Esophagus muscularis mucosa (tissue), 4 donors: ENCODE measurements at regions not wholly inside any gene's neighbourhood (a gene's known extent, or its start where the extent isn't known, plus 50 kb on each side); places are given as distances from the start of the nearest gene placed in this dataset.

ENCODE experiments used
- DNase-seq: peaks from one replicate; pipeline ENCODE4 v3.0.0-alpha.2; 2017; ENCODE audit errors: extremely low spot score
- H3K27ac ChIP-seq, 4 donors: fragments of 200-600 bp; sonication (generic); replicated peaks in 1 of 4; 1 replicate in 3 of 4; 2 replicates in 1 of 4; pipeline ENCODE4 v1.5.1; 2016 to 2019; ENCODE audit warnings: mild to moderate bottlenecking in 1 of 4
- H3K27me3 ChIP-seq, 4 donors: fragments of 200-600 bp; sonication (generic); one replicate each; pipeline versions ENCODE4 v1.5.1 to v1.6.0; 2016 to 2019
- H3K36me3 ChIP-seq, 4 donors: fragments of 200-600 bp; sonication (generic); one replicate each; pipeline ENCODE4 v1.5.1; 2016 to 2019
- H3K4me1 ChIP-seq, 4 donors: fragments of 200-600 bp; sonication (generic); one replicate each; pipeline ENCODE4 v1.5.1; 2016 to 2019
- H3K4me3 ChIP-seq, 4 donors: fragments of 200-600 bp; sonication (generic); 1 replicate in 2 of 4; 2 replicates in 2 of 4; pipeline ENCODE4 v1.5.1; 2016 to 2019; ENCODE audit warnings: mild to moderate bottlenecking in 4 of 4, moderate library complexity in 1 of 4
- H3K9me3 ChIP-seq, 4 donors: fragments of 200-600 bp; sonication (generic); 1 replicate in 3 of 4; 2 replicates in 1 of 4; pipeline ENCODE4 v1.5.1; 2016 to 2019
- EP300 ChIP-seq: sonication (generic); formaldehyde crosslinking; IDR thresholded peaks from one replicate; pipeline ENCODE4 v1.6.1; 2017; ENCODE audit warnings: antibody characterized with exemption
- POLR2A ChIP-seq: fragments of 450-650 bp; IDR thresholded peaks from one replicate; pipeline ENCODE4 v1.6.1; 2017; ENCODE audit warnings: antibody characterized with exemption, moderate library complexity, mild to moderate bottlenecking, low read depth
- POLR2AphosphoS5 ChIP-seq, 2 donors: sonication (generic); formaldehyde crosslinking; IDR thresholded peaks; one replicate each; pipeline ENCODE4 v1.6.1; 2017; ENCODE audit warnings: antibody characterized with exemption in 2 of 2
- WGBS: methylation state at CpG from one replicate; pipeline ENCODE4 v1.1.5; 2018; 5-methylcytosine and 5-hydroxymethylcytosine counted together
- intact Hi-C: fragments of 100-400 bp; cut with DNase I; formaldehyde crosslinking; loops from one replicate; pipeline ENCODE4 v1.15.1; 2023
- TF ChIP-seq, protein P1 (sequence below), 3 experiments: fragments of 200-600 bp in 2 of 3; fragments of 450-650 bp in 1 of 3; sonication (generic) in 2 of 3; IDR thresholded peaks; one replicate each; pipeline ENCODE4 v1.5.1; 2017 to 2019; ENCODE audit warnings: antibody characterized with exemption in 3 of 3, mild to moderate bottlenecking in 2 of 3, moderate library complexity in 1 of 3

DNA sequence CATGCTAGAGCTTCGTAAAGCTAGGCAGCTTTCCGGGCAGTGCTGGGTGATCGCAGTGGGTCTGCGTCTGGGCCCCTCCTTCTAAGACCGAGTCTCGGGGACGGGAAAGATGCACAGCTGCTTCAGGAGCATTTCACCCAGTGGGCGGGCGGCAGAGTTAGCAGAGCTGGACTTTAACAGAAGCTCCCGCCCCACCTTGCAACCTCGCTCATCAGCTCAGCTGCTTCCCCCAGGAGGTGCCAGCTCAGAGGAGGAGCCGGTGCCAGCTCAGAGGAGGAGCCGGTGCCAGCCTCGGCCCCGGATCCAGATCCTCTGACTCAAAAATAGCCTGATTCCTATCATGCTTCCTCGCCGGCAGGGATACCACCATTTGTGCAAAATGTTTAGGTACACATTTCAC is 94.5 kb upstream of the RPS6KA2 start:
- TF ChIP-seq EP300 (no peak), POLR2A (no peak), POLR2AphosphoS5 (IDR thresholded peaks at IDR 0.05) (no peak)
- TF ChIP-seq, protein P1, sequence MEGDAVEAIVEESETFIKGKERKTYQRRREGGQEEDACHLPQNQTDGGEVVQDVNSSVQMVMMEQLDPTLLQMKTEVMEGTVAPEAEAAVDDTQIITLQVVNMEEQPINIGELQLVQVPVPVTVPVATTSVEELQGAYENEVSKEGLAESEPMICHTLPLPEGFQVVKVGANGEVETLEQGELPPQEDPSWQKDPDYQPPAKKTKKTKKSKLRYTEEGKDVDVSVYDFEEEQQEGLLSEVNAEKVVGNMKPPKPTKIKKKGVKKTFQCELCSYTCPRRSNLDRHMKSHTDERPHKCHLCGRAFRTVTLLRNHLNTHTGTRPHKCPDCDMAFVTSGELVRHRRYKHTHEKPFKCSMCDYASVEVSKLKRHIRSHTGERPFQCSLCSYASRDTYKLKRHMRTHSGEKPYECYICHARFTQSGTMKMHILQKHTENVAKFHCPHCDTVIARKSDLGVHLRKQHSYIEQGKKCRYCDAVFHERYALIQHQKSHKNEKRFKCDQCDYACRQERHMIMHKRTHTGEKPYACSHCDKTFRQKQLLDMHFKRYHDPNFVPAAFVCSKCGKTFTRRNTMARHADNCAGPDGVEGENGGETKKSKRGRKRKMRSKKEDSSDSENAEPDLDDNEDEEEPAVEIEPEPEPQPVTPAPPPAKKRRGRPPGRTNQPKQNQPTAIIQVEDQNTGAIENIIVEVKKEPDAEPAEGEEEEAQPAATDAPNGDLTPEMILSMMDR (IDR thresholded peaks at IDR 0.05) = no peak
- no peak overlapping the region for H3K4me3 ChIP-seq
- H3K27me3 ChIP-seq = no peaks in the 10 kb centered on the region
- H3K27ac ChIP-seq = no peak overlapping the region
- no peaks in the 10 kb centered on the region for H3K36me3 ChIP-seq
- intact Hi-C loops = no loop called here
- H3K4me1 ChIP-seq = peaks cover 5 to 19% (median 17%) of the 10 kb centered on the region in 4 donors
- no peaks in the 10 kb centered on the region for H3K9me3 ChIP-seq
- 85% methylated on average over 16 of the region's 17 CpGs for WGBS
- DNase-seq = no peak

DNA sequence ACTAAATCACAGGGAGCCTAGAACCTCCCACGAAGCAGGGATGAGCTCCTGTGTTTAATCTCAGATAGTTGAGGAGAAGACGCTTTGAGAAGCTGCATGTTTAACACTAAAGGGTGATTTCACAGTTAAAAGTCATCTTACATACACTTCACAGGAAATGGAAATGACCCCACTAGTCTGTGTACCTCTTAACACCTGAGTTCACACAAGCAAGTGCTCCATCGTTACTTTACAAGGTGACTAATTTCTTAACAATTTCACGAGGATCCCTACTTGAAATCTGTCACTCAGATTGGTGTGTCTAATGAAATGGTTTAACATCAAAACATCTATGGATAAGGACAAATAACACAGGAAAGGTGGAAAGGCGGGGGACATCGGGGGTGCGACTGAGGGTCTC is 93.8 kb upstream of the RPS6KA2 start:
- Histone ChIP-seq H3K27me3 (no peaks in the 10 kb centered on the region), H3K4me1 (peaks cover 5 to 19% (median 17%) of the 10 kb centered on the region in 4 donors), H3K27ac (no peak overlapping the region), H3K9me3 (no peaks in the 10 kb centered on the region), H3K4me3 (no peak overlapping the region), H3K36me3 (no peaks in the 10 kb centered on the region)
- TF ChIP-seq POLR2A = no peak
- TF ChIP-seq EP300 = no peak
- TF ChIP-seq POLR2AphosphoS5 (IDR thresholded peaks at IDR 0.05) = no peak
- TF ChIP-seq, protein P1 (IDR thresholded peaks at IDR 0.05) = no peak
- intact Hi-C loops = no loop called here
- no peak for DNase-seq
- 95% methylated on average over 7 of the region's 7 CpGs for WGBS

DNA sequence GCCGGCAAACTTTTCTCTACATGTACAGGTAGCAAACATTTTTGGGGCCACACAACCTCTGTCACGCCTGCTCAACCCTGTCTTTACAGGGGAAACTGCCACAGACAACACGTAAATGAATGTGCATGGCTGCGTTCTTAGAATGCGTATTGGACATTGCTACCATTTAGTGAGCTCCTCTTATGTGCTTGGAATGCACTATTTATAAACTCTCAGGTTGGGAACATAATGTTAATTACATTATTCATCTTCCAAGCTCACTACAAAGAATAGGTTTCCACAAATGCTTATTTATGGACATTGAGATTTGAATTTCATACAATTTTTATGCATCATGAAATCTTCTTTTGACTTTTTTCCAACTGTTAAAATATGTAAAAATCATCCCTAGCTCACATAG is 92.0 kb upstream of the RPS6KA2 start:
- 77% methylated on average over 5 of the region's 5 CpGs for WGBS
- H3K9me3 ChIP-seq = no peaks in the 10 kb centered on the region
- TF ChIP-seq POLR2A = no peak
- TF ChIP-seq, protein P1 (IDR thresholded peaks at IDR 0.05) = no peak
- TF ChIP-seq POLR2AphosphoS5 (IDR thresholded peaks at IDR 0.05) = no peak
- no peak for TF ChIP-seq EP300

DNA sequence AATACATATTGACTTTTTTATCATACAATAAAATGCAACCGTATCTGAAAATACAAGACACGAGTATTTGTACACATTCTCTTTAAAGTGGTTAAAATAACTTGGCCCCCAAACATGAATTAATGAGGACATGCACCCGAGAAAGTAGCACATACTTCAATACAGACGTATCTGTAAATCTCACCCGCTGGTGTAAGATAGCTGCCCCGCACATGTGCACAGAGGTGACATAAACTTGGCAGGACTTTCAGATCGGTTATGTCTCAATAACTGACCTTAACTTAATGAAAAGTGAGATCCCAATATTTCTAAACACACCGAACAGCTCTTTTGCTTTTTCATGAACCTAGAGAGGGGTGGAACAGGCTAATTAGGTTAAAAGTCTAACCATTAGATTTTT is 91.5 kb upstream of the RPS6KA2 start:
- no peak overlapping the region for H3K27ac ChIP-seq
- WGBS = 72% methylated on average over 8 of the region's 8 CpGs
- TF ChIP-seq POLR2AphosphoS5 (IDR thresholded peaks at IDR 0.05) (no peak), EP300 (no peak), POLR2A (no peak)
- TF ChIP-seq, protein P1 (IDR thresholded peaks at IDR 0.05) = no peak
- intact Hi-C loops = no loop called here
- no peak overlapping the region for H3K4me3 ChIP-seq
- H3K27me3 ChIP-seq = no peaks in the 10 kb centered on the region
- peaks cover 5 to 27% (median 19%) of the 10 kb centered on the region in 4 donors for H3K4me1 ChIP-seq
- no peaks in the 10 kb centered on the region for H3K9me3 ChIP-seq
- H3K36me3 ChIP-seq = no peaks in the 10 kb centered on the region
- no peak for DNase-seq

More for the DNA sequence above, 92.0 kb upstream of the RPS6KA2 start:
- no peak for DNase-seq
- Histone ChIP-seq H3K4me3 (no peak overlapping the region), H3K4me1 (peaks cover 5 to 27% (median 19%) of the 10 kb centered on the region in 4 donors), H3K27me3 (no peaks in the 10 kb centered on the region), H3K27ac (no peak overlapping the region), H3K36me3 (no peaks in the 10 kb centered on the region)
- intact Hi-C loops = no loop called here
